ENCODE measurements at regions not wholly inside any gene's neighbourhood (a gene's known extent, or its start where the extent isn't known, plus 50 kb on each side); places are given as distances from the start of the nearest gene placed in this dataset.

DNA sequence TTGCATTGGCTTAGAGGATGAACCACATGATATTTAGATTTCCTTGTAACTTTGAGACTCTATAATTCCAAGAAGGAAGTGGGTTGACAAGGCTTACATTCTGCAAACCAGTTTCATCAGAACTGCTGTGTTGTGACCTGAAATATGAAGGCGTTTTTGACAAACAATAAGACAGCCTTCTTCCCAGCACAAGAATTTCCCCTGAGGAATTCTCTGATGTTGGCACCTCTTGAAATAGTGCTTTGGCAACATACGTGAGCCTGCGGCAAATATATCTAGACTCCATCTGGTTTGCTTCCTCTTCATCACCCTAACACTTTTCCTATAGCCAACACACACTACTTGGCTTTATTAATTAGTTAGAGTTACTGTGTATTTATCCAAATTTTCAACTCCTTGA lies 585.5 kb upstream of the SOX9 start:
- no peak overlapping the region for H3K4me3 ChIP-seq (ENCODE audit: low read depth, poor library complexity, severe bottlenecking)
- intact Hi-C loops (cut with DNase I; ENCODE audit: low total_unique reads): no loop called here
- no peak for DNase-seq (ENCODE audit: low spot score in 2 of 2)
- WGBS, 2 donors: 38 to 49% methylated on average over 3 of the region's 3 CpGs
- no peak for TF ChIP-seq POLR2A (IDR thresholded peaks at IDR 0.05)
- TF ChIP-seq, protein P1, sequence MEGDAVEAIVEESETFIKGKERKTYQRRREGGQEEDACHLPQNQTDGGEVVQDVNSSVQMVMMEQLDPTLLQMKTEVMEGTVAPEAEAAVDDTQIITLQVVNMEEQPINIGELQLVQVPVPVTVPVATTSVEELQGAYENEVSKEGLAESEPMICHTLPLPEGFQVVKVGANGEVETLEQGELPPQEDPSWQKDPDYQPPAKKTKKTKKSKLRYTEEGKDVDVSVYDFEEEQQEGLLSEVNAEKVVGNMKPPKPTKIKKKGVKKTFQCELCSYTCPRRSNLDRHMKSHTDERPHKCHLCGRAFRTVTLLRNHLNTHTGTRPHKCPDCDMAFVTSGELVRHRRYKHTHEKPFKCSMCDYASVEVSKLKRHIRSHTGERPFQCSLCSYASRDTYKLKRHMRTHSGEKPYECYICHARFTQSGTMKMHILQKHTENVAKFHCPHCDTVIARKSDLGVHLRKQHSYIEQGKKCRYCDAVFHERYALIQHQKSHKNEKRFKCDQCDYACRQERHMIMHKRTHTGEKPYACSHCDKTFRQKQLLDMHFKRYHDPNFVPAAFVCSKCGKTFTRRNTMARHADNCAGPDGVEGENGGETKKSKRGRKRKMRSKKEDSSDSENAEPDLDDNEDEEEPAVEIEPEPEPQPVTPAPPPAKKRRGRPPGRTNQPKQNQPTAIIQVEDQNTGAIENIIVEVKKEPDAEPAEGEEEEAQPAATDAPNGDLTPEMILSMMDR (IDR thresholded peaks at IDR 0.05): no peak

DNA sequence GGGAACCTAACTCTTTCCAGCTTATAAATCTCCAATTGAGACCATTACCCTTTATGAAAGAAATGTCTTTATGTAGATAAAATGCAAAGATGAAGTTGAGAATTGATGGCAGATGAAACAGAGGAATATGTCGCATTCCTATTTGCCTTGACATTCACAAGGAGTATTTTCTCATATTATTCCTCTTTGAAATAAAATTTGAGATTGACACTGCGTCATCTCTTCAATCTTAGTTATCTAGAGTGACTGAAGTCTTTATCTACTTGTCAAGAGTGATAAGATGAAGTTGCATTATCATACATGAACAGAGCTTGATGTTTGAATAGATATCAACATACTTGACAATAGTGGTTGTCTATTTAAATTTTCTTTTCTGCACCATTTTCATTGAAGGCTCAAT lies 574.4 kb upstream of the SOX9 start:
- no peak overlapping the region for H3K4me3 ChIP-seq (ENCODE audit: low read depth, poor library complexity, severe bottlenecking)
- 50 to 92% methylated on average over 2 of the region's 2 CpGs for WGBS, 2 donors
- DNase-seq (ENCODE audit: low spot score in 2 of 2): no peak
- intact Hi-C loops (cut with DNase I; ENCODE audit: low total_unique reads): no loop called here
- TF ChIP-seq, protein P1 (IDR thresholded peaks at IDR 0.05): no peak
- TF ChIP-seq POLR2A (IDR thresholded peaks at IDR 0.05): no peak

GRCh38 chr17:71547904-71548303 lies 572.9 kb upstream of the SOX9 start:
- no peak overlapping the region for H3K4me3 ChIP-seq (ENCODE audit: low read depth, poor library complexity, severe bottlenecking)

GRCh38 chr17:71548540-71549190 lies 572.2 kb upstream of the SOX9 start:
- WGBS, 2 donors: 73 to 81% methylated on average over 5 of the region's 5 CpGs
- DNase-seq (ENCODE audit: low spot score in 2 of 2): no peak
- no peak for TF ChIP-seq POLR2A (IDR thresholded peaks at IDR 0.05)
- TF ChIP-seq, protein P1 (IDR thresholded peaks at IDR 0.05): no peak
- intact Hi-C loops (cut with DNase I; ENCODE audit: low total_unique reads): no loop called here
- no peak overlapping the region for H3K4me3 ChIP-seq (ENCODE audit: low read depth, poor library complexity, severe bottlenecking)

More at GRCh38 chr17:71547904-71548303, 572.9 kb upstream of the SOX9 start:
- intact Hi-C loops (cut with DNase I; ENCODE audit: low total_unique reads): no loop called here
- TF ChIP-seq, protein P1 (IDR thresholded peaks at IDR 0.05): no peak
- no peak for TF ChIP-seq POLR2A (IDR thresholded peaks at IDR 0.05)
- no peak for DNase-seq (ENCODE audit: low spot score in 2 of 2)

DNA sequence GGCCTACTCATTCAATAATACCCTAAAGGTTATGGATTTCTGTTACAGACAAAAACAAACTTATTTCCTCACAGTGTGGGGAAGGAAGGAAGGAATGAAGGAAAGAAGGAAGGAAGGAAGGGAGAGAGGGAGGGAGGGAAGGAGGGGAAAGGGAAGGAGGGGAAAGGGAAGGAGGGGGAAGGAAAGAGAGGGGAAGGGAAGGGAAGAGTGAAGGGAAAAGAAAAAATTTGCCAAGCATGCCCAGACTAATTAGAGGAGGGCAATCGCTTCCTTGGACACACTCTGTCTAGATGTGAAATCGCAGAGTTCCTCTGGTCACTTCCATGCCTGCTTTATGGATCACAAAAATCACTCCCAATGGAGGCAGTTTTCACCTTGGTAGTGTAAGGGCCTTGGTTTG lies 570.1 kb upstream of the SOX9 start:
- no peak for DNase-seq (ENCODE audit: low spot score in 2 of 2)
- no peak overlapping the region for H3K4me3 ChIP-seq (ENCODE audit: low read depth, poor library complexity, severe bottlenecking)
- TF ChIP-seq, protein P1 (IDR thresholded peaks at IDR 0.05): no peak
- no peak for TF ChIP-seq POLR2A (IDR thresholded peaks at IDR 0.05)
- intact Hi-C loops (cut with DNase I; ENCODE audit: low total_unique reads): no loop called here
- WGBS, 2 donors: 94 to 95% methylated on average over 2 of the region's 2 CpGs

GRCh38 chr17:71553381-71553780 lies 567.4 kb upstream of the SOX9 start:
- H3K4me3 ChIP-seq (ENCODE audit: low read depth, poor library complexity, severe bottlenecking): no peak overlapping the region
- no peak for TF ChIP-seq POLR2A (IDR thresholded peaks at IDR 0.05)
- TF ChIP-seq, protein P1 (IDR thresholded peaks at IDR 0.05): no peak
- intact Hi-C loops (cut with DNase I; ENCODE audit: low total_unique reads): no loop called here
- 81 to 83% methylated on average over 5 of the region's 5 CpGs for WGBS, 2 donors
- no peak for DNase-seq (ENCODE audit: low spot score in 2 of 2)
